IPS-18a (cell line): ENCODE measurements at regions not wholly inside any gene's neighbourhood (a gene's known extent, or its start where the extent isn't known, plus 50 kb on each side); places are given as distances from the start of the nearest gene placed in this dataset.

Experiments used
- H3K27ac ChIP-seq: one replicate; pipeline ENCODE4 v1.5.1; 2013; ENCODE audit warnings: low read length
- H3K27me3 ChIP-seq: one replicate; pipeline ENCODE4 v1.6.1; 2013; ENCODE audit warnings: mild to moderate bottlenecking, low read length; ENCODE audit not compliant: control insufficient read depth, insufficient read depth
- H3K36me3 ChIP-seq: one replicate; pipeline ENCODE4 v1.6.1; 2013; ENCODE audit warnings: low read depth, low read length; ENCODE audit not compliant: control insufficient read depth
- H3K4me1 ChIP-seq: one replicate; pipeline ENCODE4 v1.6.1; 2013; ENCODE audit warnings: low read depth, low read length; ENCODE audit not compliant: control insufficient read depth
- H3K4me3 ChIP-seq: one replicate; pipeline ENCODE4 v1.5.1; 2013; ENCODE audit warnings: low read length
- H3K9ac ChIP-seq: one replicate; pipeline ENCODE4 v1.6.1; 2013; ENCODE audit warnings: mild to moderate bottlenecking, low read length, moderate library complexity
- H3K9me3 ChIP-seq: one replicate; pipeline ENCODE4 v1.6.1; 2013; ENCODE audit warnings: low read depth, low read length; ENCODE audit not compliant: control insufficient read depth

DNA sequence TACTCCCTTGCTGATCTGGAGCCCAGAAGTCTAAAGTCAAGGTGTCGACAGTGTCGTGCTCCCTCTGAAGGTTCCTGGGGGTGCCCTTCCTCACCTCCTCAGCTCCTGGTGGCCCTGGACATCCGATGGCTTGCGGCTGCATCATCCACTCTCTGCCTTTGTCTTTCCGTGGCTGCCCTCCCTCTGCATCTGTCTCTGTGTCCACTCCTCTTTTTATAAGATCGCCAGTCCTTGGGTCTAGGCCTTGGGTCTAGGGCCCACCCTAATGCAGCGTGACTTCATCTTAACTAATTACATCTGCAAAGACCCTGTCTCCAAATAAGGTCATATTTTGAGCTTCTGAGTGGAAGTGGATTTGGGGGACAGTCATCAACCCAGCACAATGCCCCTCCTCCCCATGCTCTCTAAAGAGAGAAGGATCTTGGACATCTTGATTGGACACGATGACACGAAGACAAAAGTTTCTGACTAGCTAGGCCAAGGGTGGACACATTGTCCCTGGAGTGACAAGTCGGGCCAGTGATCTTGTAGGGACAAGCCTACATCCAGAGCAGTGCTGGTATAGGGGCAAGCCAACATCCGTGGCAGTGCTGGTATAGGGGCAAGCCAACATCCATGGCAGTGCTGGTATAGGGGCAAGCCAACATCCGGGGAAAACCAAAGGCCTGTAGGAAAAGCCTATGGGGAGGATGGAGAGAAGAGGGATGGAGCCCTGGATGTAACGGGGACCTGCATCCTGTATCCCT lies 93.9 kb upstream of the DIO3 start:
- Histone ChIP-seq H3K27me3 (no peaks in the 10 kb centered on the region), H3K9ac (no peak overlapping the region), H3K9me3 (no peaks in the 10 kb centered on the region), H3K4me1 (no peaks in the 10 kb centered on the region), H3K27ac (no peak overlapping the region), H3K4me3 (no peak overlapping the region), H3K36me3 (no peaks in the 10 kb centered on the region)

- Histone ChIP-seq H3K9ac (no peak overlapping the region), H3K36me3 (no peaks in the 10 kb centered on the region), H3K27ac (no peak overlapping the region)
Measured at GRCh38 chr14:101469382-101470247, 91.7 kb upstream of the DIO3 start.

DNA sequence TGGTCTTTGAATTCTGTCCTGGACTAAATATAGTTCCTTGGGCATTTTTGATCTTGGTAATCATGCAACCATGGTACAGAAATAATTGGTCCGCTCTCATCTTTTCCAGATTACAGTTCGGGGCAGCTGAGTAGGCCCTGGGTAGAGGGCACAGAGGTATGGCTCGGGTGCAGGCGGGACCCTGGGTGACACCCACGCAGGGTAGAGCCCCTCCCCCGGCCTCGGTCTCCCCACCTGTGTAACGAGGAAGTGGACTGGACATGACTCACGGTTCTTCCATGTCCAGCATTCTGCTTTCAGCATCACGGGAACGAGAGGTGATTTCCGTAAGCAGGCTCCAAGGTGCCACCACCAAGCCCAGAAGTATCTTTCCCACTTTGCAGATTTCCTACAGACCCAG lies 91.0 kb upstream of the DIO3 start:
- Histone ChIP-seq H3K4me1 (no peaks in the 10 kb centered on the region), H3K9ac (no peak overlapping the region), H3K9me3 (no peaks in the 10 kb centered on the region), H3K4me3 (no peak overlapping the region), H3K36me3 (no peaks in the 10 kb centered on the region), H3K27ac (no peak overlapping the region), H3K27me3 (no peaks in the 10 kb centered on the region)

More at GRCh38 chr14:101469382-101470247, 91.7 kb upstream of the DIO3 start:
- H3K4me1 ChIP-seq = no peaks in the 10 kb centered on the region
- H3K27me3 ChIP-seq = no peaks in the 10 kb centered on the region
- no peaks in the 10 kb centered on the region for H3K9me3 ChIP-seq
- no peak overlapping the region for H3K4me3 ChIP-seq

DNA sequence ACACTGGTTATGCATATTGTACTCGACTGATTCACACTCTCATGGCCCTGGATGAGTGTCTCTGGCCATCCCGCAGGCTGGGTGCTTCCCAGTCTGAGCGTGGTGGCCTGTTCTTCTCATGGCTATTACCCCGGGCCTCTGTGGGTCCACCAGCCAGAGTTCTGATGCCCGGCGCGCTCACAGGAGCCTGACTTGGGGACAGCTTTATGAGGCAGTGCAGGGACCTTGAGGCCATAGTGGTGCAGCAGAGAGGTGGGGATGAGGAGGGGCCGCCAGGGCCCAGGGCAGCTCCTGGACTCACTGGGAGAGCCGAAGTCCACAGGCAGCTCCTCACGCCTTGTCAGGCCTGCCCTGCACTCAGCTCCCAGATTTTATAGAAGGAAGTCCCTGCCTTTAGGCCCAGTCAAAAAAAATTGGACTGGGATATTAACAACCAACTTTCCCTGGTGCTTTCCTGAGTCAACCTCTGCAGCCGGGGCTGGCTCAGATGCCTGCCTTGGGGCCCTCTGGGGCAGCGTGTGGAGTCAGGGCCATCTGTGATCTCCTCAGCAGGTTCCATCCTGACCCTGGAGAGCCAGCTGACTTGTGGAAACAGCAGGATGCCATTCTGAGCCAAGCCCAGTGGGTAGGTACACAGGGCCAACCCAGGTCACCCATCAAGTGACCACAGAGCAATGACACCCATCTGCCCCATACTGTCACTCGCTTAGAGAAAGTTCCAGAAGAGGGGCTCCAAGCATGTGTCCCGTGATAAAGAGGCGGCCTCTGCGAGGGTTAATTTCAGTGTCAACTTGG lies 89.4 kb upstream of the DIO3 start:
- Histone ChIP-seq H3K9me3 (no peaks in the 10 kb centered on the region), H3K4me1 (no peaks in the 10 kb centered on the region), H3K9ac (no peak overlapping the region), H3K27me3 (no peaks in the 10 kb centered on the region), H3K36me3 (no peaks in the 10 kb centered on the region), H3K27ac (no peak overlapping the region), H3K4me3 (no peak overlapping the region)

- Histone ChIP-seq H3K27ac (no peak overlapping the region), H3K9ac (no peak overlapping the region), H3K4me1 (peaks cover 4% of the 10 kb centered on the region), H3K4me3 (no peak overlapping the region), H3K9me3 (no peaks in the 10 kb centered on the region), H3K27me3 (no peaks in the 10 kb centered on the region), H3K36me3 (no peaks in the 10 kb centered on the region)
Measured at GRCh38 chr14:101472518-101472849, 88.8 kb upstream of the DIO3 start.

- Histone ChIP-seq H3K9ac (no peak overlapping the region), H3K27ac (no peak overlapping the region), H3K27me3 (no peaks in the 10 kb centered on the region), H3K9me3 (no peaks in the 10 kb centered on the region), H3K4me1 (peaks cover 5% of the 10 kb centered on the region), H3K36me3 (no peaks in the 10 kb centered on the region), H3K4me3 (no peak overlapping the region)
Measured at GRCh38 chr14:101473045-101473729, 88.1 kb upstream of the DIO3 start.

- peaks cover 5% of the 10 kb centered on the region for H3K4me1 ChIP-seq
- no peaks in the 10 kb centered on the region for H3K9me3 ChIP-seq
- H3K27me3 ChIP-seq = no peaks in the 10 kb centered on the region
- H3K27ac ChIP-seq = no peak overlapping the region
- no peaks in the 10 kb centered on the region for H3K36me3 ChIP-seq
- H3K9ac ChIP-seq = no peak overlapping the region
- H3K4me3 ChIP-seq = no peak overlapping the region
Measured at GRCh38 chr14:101473795-101474562, 87.3 kb upstream of the DIO3 start.

GRCh38 chr14:101474563-101475455 lies 86.5 kb upstream of the DIO3 start:
- Histone ChIP-seq H3K4me3 (no peak overlapping the region), H3K36me3 (no peaks in the 10 kb centered on the region), H3K4me1 (peaks cover 5% of the 10 kb centered on the region), H3K9me3 (no peaks in the 10 kb centered on the region), H3K27me3 (no peaks in the 10 kb centered on the region), H3K27ac (no peak overlapping the region), H3K9ac (no peak overlapping the region)

- Histone ChIP-seq H3K27me3 (no peaks in the 10 kb centered on the region), H3K36me3 (no peaks in the 10 kb centered on the region), H3K4me1 (peaks cover 5% of the 10 kb centered on the region), H3K4me3 (no peak overlapping the region), H3K9ac (no peak overlapping the region), H3K9me3 (no peaks in the 10 kb centered on the region), H3K27ac (no peak overlapping the region)
Measured at GRCh38 chr14:101475456-101476257, 85.6 kb upstream of the DIO3 start.
